ENCODE measurements at regions not wholly inside any gene's neighbourhood (a gene's known extent, or its start where the extent isn't known, plus 50 kb on each side); places are given as distances from the start of the nearest gene placed in this dataset.

DNA sequence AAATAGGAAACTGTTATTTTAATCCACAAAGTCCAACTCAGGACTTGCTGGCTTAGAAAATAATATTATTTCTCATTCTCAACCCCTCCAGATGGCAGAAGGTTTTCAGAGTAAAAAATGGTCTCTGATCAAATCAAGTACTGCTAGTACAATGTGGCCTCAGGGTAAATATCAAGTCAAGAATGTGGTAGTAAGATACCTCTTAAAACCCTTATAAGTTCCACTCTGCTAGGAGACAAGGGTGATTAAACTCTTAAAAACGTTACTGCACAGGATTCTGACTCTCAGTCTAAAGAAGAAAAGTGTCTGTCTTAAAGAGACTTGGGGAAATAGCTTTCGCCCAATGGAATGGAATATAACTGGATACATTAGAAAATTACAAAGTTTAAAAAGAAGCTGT lies 120.8 kb upstream of the PDE4D start:
- TF ChIP-seq SIN3A (IDR thresholded peaks at IDR 0.05; ENCODE audit: borderline replicate concordance, insufficient read depth, low read length) (no peak), TAF1 (IDR thresholded peaks at IDR 0.05; ENCODE audit: borderline replicate concordance, insufficient read depth, low read length) (no peak), FOXP2 (optimal IDR thresholded peaks at IDR 0.05; ENCODE audit: borderline replicate concordance, extremely low read depth, extremely low read length, insufficient read depth) (no peak), REST (IDR thresholded peaks at IDR 0.05; ENCODE audit: insufficient read depth in 1 of 2, low read depth in 2 of 2, low read length in 2 of 2) (no peak), POLR2AphosphoS5 (IDR thresholded peaks at IDR 0.05; ENCODE audit: low read depth, low read length) (no peak)

DNA sequence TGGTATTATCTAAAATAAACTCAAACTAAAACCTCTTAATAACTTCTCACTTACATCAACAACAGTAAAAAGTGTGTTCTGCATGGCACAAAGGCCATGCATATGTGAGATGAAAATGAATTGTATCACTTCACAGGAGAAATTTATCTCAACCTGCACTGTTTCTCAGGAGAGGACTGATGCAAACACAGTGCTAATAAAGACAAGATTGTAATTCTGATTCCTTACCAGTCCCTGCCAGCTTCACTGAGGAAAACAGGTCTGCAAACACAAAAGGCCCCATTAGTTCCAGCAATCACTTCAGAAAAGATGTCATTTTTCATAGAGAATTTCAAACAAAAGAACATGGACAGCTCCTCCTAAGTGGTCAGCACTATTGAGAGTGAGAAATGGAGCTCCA lies 117.3 kb upstream of the PDE4D start:
- peak in 1 of 2 experiments; percentile 28; a peak in 1 of 4 replicates for TF ChIP-seq REST (IDR thresholded peaks at IDR 0.05; ENCODE audit: insufficient read depth in 1 of 2, low read depth in 2 of 2, low read length in 2 of 2)
- TF ChIP-seq SIN3A (IDR thresholded peaks at IDR 0.05; ENCODE audit: borderline replicate concordance, insufficient read depth, low read length) = no peak
- no peak for TF ChIP-seq TAF1 (IDR thresholded peaks at IDR 0.05; ENCODE audit: borderline replicate concordance, insufficient read depth, low read length)

GRCh38 chr5:60010328-60010727 lies 116.8 kb upstream of the PDE4D start:
- no peak for TF ChIP-seq TAF1 (IDR thresholded peaks at IDR 0.05; ENCODE audit: borderline replicate concordance, insufficient read depth, low read length)
- TF ChIP-seq FOXP2 (optimal IDR thresholded peaks at IDR 0.05; ENCODE audit: borderline replicate concordance, extremely low read depth, extremely low read length, insufficient read depth) = no peak
- TF ChIP-seq SIN3A (IDR thresholded peaks at IDR 0.05; ENCODE audit: borderline replicate concordance, insufficient read depth, low read length) = no peak
- no peak for TF ChIP-seq REST (IDR thresholded peaks at IDR 0.05; ENCODE audit: insufficient read depth in 1 of 2, low read depth in 2 of 2, low read length in 2 of 2)
- no peak for TF ChIP-seq POLR2AphosphoS5 (IDR thresholded peaks at IDR 0.05; ENCODE audit: low read depth, low read length)

DNA sequence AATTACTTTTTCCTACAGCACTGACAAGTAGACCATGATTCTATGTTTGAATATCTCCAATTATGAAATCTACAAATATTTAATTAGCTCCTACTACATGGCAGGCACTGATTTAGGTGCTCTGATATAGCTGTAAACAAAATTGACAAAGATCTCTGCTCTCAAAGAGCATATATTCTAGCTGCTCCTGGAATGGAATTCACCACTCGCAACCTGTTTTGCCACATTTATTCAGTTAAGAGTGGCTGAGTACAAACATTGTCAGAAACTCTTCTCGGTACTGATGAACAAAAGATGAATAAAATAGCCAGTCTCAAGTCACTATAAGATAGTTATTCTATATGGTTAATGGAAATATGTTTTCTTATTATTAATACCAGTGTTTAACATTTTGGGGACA lies 114.2 kb upstream of the PDE4D start:
- TF ChIP-seq POLR2AphosphoS5 (IDR thresholded peaks at IDR 0.05; ENCODE audit: low read depth, low read length) (no peak), FOXP2 (optimal IDR thresholded peaks at IDR 0.05; ENCODE audit: borderline replicate concordance, extremely low read depth, extremely low read length, insufficient read depth) (no peak), REST (IDR thresholded peaks at IDR 0.05; ENCODE audit: insufficient read depth in 1 of 2, low read depth in 2 of 2, low read length in 2 of 2) (no peak), TAF1 (IDR thresholded peaks at IDR 0.05; ENCODE audit: borderline replicate concordance, insufficient read depth, low read length) (no peak), SIN3A (IDR thresholded peaks at IDR 0.05; ENCODE audit: borderline replicate concordance, insufficient read depth, low read length) (no peak)

DNA sequence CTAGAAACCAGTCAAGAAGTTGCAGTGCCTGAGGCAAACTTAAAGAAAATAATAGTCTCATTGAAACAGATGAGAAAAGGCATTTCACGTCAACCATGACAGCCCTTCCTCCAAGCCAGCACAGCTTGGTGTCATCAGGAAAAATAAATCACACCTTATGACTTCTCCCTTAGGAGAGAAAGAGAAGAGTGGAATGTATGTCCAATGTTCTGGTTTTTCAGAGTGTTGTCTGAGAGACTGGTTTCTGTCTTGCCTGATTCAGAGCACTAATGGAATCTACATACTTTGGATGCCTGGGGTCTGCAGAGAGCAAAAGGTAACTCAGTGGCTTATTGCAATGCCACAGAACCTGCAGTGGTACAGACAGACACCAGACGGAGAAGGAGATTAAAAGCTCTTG lies 105.5 kb upstream of the PDE4D start:
- TF ChIP-seq FOXP2 (optimal IDR thresholded peaks at IDR 0.05; ENCODE audit: borderline replicate concordance, extremely low read depth, extremely low read length, insufficient read depth) = no peak
- TF ChIP-seq POLR2AphosphoS5 (IDR thresholded peaks at IDR 0.05; ENCODE audit: low read depth, low read length) = no peak
- TF ChIP-seq TAF1 (IDR thresholded peaks at IDR 0.05; ENCODE audit: borderline replicate concordance, insufficient read depth, low read length) = no peak
- TF ChIP-seq REST (IDR thresholded peaks at IDR 0.05; ENCODE audit: insufficient read depth in 1 of 2, low read depth in 2 of 2, low read length in 2 of 2) = no peak
- no peak for TF ChIP-seq SIN3A (IDR thresholded peaks at IDR 0.05; ENCODE audit: borderline replicate concordance, insufficient read depth, low read length)
